IPS DF 6.9 (cell line): ENCODE measurements at regions not wholly inside any gene's neighbourhood (a gene's known extent, or its start where the extent isn't known, plus 50 kb on each side); places are given as distances from the start of the nearest gene placed in this dataset.

Experiments
- DNase-seq: peaks from one replicate; pipeline ENCODE4 v3.0.0-alpha.2; 2013; ENCODE audit warnings: low read depth, low spot score
- H3K27ac ChIP-seq: one replicate; pipeline ENCODE4 v1.5.1; 2013; ENCODE audit warnings: low read length, control low read depth
- H3K27me3 ChIP-seq: 2 replicates; pipeline ENCODE4 v1.6.1; 2013; ENCODE audit warnings: mild to moderate bottlenecking, low read length; ENCODE audit not compliant: control insufficient read depth, insufficient read depth
- H3K36me3 ChIP-seq: 2 replicates; pipeline ENCODE4 v1.6.1; 2013; ENCODE audit warnings: low read length; ENCODE audit not compliant: control insufficient read depth, insufficient read depth
- H3K4me1 ChIP-seq: 2 replicates; pipeline ENCODE4 v1.6.1; 2013; ENCODE audit warnings: low read length; ENCODE audit not compliant: control insufficient read depth, insufficient read depth
- H3K4me3 ChIP-seq: 2 replicates; pipeline ENCODE4 v1.5.1; 2013; ENCODE audit warnings: mild to moderate bottlenecking, low read length
- H3K9me3 ChIP-seq: 2 replicates; pipeline ENCODE4 v1.6.1; 2013; ENCODE audit warnings: low read length, inconsistent platforms; ENCODE audit not compliant: control insufficient read depth, insufficient read depth
- whole genome bisulfite sequencing: extraction: QIAGEN DNeasy Blood & Tissue Kit; methylation state at CpG from one replicate; pipeline ENCODE4 v1.1.7; 2013; ENCODE audit warnings: mixed read lengths, missing lambda C conversion rate; ENCODE audit not compliant: insufficient read length, insufficient coverage; 5-methylcytosine and 5-hydroxymethylcytosine counted together

DNA sequence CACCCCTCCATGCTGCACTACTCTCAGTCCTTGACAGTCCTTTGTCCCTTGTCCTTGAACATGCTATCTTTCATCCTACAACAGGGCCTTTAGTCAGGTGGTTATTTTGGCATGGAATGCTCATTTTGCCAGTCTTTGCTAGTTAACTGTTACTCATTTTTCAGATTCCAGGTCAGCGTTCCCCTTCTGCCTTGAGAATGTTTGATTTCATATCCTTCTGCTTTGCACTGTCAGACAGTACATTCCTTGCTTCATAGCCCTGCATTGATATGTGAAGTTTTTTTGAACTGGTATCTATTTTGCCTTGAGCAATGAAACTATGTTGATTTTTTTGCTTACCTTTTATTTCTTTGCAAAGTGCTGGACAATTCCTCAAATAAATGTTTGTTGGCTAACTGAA lies 638.2 kb upstream of the SEMA6A start:
- no peaks in the 10 kb centered on the region for H3K27me3 ChIP-seq
- H3K27ac ChIP-seq: no peak overlapping the region
- H3K36me3 ChIP-seq: no peaks in the 10 kb centered on the region
- H3K9me3 ChIP-seq: no peaks in the 10 kb centered on the region
- no peak overlapping the region for H3K4me3 ChIP-seq
- WGBS: no CpG with 5 or more reads among the region's 1 CpG
- DNase-seq: no peak
- H3K4me1 ChIP-seq: no peaks in the 10 kb centered on the region

DNA sequence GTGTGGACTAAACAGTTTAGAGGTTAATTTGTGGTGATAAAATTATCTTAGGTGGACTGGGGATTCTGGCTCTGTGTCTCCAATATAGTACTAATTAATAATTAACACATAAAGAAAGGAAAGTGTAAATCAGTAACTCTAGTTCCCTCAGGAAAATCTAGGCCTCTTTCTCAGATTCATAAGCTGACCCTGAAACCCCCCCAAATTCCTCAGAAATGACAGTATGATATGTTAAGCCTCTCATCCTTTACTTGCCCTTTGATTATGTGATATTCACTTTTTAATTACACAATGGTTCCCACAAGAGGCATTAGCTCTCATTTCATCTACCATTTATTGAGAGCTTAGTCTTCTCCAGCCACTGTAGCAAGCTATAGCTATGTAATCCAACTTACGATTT lies 636.2 kb upstream of the SEMA6A start:
- no CpG with 5 or more reads among the region's 1 CpG for WGBS
- Histone ChIP-seq H3K4me1 (peaks cover 1% of the 10 kb centered on the region; the same call in 1 of the 2 replicates), H3K36me3 (no peaks in the 10 kb centered on the region), H3K4me3 (no peak overlapping the region), H3K9me3 (no peaks in the 10 kb centered on the region), H3K27me3 (no peaks in the 10 kb centered on the region), H3K27ac (no peak overlapping the region)
- DNase-seq: no peak

DNA sequence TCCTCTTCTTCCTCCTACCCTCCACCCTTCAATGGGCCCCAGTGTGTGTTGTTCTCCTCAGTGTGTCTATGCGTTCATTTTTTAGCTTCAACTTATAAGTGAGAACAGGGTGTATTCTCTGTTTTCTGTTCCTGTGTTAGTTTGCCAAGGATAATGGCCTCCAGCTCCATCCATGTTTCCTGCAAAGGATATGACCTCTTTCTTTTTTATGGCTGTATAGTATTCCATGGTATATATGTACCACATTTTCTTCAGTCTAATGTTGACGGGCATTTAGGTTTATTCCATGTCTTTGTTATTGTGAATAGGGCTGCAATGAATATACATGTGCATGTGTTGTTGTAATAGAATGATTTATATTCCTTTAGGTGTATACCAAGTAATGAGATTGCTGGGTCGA lies 634.9 kb upstream of the SEMA6A start:
- Histone ChIP-seq H3K27ac (no peak overlapping the region), H3K36me3 (no peaks in the 10 kb centered on the region), H3K9me3 (no peaks in the 10 kb centered on the region), H3K4me1 (peaks cover 1% of the 10 kb centered on the region; the same call in 1 of the 2 replicates), H3K27me3 (no peaks in the 10 kb centered on the region), H3K4me3 (no peak overlapping the region)
- DNase-seq: no peak
- WGBS: no CpG with 5 or more reads among the region's 3 CpGs

DNA sequence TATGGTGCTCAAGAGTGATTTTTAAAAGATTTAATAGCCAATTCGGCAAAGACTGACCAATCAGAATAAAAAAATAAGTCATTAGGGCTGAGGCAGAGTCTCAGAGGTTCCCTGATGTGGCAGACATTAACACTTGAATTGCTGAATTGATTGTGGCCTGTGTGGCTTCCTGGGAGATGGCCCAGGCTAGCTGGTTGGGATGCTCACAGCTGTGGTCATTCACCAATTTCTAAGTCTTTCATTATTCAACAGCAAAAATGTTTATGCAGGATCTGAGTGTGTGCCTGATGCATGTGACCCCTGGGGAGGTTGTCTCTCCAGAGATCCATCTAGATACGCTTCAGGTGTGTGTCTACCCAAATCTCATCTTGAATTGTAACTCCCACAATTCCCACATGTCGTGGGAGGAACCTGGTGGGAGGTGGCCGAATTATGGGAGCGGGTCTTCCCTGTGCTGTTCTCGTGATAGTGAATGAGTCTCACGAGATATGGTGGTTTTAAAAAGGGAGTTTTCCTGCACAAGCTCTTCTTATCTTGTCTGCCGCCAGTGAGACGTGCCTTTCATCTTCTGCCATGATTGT lies 632.6 kb upstream of the SEMA6A start:
- WGBS: no CpG with 5 or more reads among the region's 9 CpGs
- Histone ChIP-seq H3K27me3 (no peaks in the 10 kb centered on the region), H3K4me3 (no peak overlapping the region), H3K36me3 (no peaks in the 10 kb centered on the region), H3K4me1 (peaks cover 1% of the 10 kb centered on the region; the same call in 1 of the 2 replicates), H3K27ac (no peak overlapping the region), H3K9me3 (no peaks in the 10 kb centered on the region)
- peak; percentile 13 for DNase-seq

DNA sequence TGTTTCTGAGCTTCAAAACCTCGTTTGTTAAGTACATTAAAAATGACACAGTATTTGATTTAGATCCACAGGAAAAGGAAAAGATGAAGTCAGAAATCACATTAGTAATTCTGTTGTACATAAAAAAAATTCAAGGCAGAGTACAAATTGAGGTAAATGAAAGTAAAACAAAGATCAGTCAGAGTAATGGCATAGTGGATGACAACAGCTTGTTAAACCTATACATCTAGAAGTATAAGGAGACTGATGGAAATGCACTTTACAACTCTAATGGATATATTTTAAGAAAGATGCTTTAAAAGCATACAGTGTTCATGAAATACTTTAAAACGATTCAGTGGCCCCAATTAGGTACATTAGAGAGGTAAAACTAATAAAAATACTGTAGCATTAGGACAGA lies 631.3 kb upstream of the SEMA6A start:
- H3K36me3 ChIP-seq: no peaks in the 10 kb centered on the region
- no peaks in the 10 kb centered on the region for H3K27me3 ChIP-seq
- H3K9me3 ChIP-seq: no peaks in the 10 kb centered on the region
- H3K4me1 ChIP-seq: peaks cover 1% of the 10 kb centered on the region; the same call in 1 of the 2 replicates
- H3K4me3 ChIP-seq: no peak overlapping the region
- no CpG with 5 or more reads among the region's 2 CpGs for WGBS
- no peak for DNase-seq
- H3K27ac ChIP-seq: no peak overlapping the region

DNA sequence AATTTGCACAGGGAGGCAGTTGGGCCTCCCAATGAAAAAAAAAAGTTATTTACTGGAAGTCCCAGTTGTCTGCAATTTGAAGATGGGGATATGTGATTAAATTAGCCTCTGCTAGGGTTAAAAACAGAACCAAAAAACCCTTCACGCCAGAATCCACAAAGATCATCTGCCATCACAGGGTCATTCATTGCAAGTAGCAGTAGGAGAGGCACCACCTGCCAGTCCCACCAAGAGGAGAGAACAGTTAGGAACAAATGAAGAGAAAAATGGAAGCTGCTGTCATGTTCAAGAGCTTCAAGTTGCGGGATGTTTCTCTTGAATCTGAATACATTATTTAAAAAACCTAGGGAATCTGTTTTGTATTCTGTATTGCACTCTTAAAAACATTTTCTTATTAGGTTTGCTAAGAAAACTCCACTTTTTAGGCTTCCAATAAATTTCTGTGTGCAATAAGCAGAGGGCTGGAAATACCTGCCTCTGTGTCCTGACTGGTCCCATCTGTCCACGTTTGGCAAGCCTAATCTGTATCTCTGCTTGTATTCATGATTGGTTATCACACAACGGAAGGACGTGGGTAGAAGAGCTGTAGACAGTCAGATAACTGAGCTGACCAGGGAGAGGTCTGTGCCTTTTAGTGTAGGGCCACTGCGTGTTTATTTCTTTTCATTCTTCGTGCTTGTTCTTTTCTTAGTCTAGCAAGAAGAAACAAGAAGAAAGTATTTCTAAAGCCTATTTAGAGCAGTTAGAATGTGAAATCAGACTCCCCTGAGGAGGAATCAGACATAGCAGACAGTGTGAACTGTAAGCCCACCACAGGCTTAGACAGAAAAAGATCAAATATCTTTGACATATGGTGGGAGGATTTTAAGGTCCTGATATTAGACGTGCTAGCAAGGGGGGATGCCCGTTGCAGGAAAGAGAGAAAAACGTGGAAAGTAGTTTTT lies 630.6 kb upstream of the SEMA6A start:
- DNase-seq: no peak
- no peak overlapping the region for H3K27ac ChIP-seq
- no peaks in the 10 kb centered on the region for H3K27me3 ChIP-seq
- no peaks in the 10 kb centered on the region for H3K36me3 ChIP-seq
- H3K4me1 ChIP-seq: peaks cover 1% of the 10 kb centered on the region; the same call in 1 of the 2 replicates
- WGBS: no CpG with 5 or more reads among the region's 10 CpGs
- no peak overlapping the region for H3K4me3 ChIP-seq
- no peaks in the 10 kb centered on the region for H3K9me3 ChIP-seq

DNA sequence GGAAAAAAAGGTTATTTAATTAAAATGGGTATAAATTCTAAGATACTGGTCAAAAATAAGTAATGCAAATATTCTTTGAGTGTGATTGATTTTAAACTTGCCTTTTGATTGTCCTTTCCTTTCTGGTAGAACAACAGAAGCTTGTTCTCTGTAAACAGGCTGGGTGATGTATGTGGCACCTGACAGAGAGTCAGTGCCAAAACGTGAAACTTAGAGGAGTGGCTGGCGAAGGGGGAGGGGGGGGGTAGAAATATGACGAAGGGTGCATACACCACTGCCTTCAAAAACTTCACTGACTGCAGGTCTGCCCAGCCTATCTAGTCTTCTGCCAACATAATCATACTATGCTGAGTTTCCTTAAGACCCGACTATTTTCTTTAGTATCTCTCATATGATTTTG lies 629.8 kb upstream of the SEMA6A start:
- peaks cover 1% of the 10 kb centered on the region; the same call in 1 of the 2 replicates for H3K4me1 ChIP-seq

DNA sequence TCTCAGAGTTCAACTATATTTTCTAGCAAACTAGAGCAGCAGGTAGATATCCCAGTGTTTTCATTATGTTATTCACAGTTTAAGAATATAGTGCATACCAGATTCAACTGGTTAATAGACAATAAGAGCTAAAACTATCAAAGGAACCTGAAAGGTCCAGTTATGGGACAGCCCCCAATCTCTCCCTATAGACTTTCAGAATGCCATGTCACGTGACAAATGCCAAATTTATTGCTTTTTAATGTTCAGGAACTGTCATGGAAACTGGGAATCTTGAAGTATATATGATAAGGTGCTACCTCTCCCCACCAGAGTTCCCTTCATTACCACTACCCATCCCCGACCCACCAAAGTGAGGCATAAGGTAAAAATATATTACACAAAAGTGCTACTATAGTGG lies 629.0 kb upstream of the SEMA6A start:
- WGBS: no CpG with 5 or more reads among the region's 2 CpGs

More for the DNA sequence above, 629.8 kb upstream of the SEMA6A start:
- no peak for DNase-seq
- H3K36me3 ChIP-seq: no peaks in the 10 kb centered on the region
- H3K27me3 ChIP-seq: no peaks in the 10 kb centered on the region
- H3K27ac ChIP-seq: no peak overlapping the region
- no peaks in the 10 kb centered on the region for H3K9me3 ChIP-seq
- H3K4me3 ChIP-seq: no peak overlapping the region
- WGBS: no CpG with 5 or more reads among the region's 4 CpGs

DNA sequence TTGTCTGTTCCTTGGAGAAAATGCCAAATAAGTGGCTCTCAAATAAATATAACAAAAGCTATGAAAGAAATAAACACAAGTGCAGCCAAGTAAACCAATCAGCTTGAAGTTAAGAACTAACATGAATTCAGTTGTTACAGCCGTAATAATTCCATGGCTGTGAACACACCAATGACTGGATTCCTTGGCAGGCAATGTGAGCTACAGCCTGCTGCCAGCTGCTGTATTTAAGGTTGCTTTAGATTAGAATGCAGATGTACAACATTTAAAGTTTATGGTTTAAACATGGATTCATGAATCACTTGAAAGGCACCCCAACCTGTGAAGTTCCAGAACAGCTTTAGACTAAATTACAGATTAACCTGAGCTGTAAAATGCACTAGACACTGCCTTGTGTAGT lies 626.4 kb upstream of the SEMA6A start:
- DNase-seq: no peak
- Histone ChIP-seq H3K4me3 (no peak overlapping the region), H3K27me3 (no peaks in the 10 kb centered on the region), H3K27ac (no peak overlapping the region), H3K4me1 (no peaks in the 10 kb centered on the region), H3K36me3 (no peaks in the 10 kb centered on the region), H3K9me3 (no peaks in the 10 kb centered on the region)
- WGBS: no CpG with 5 or more reads among the region's 1 CpG

More for the DNA sequence above, 629.0 kb upstream of the SEMA6A start:
- Histone ChIP-seq H3K4me3 (no peak overlapping the region), H3K4me1 (peaks cover 1% of the 10 kb centered on the region; the same call in 1 of the 2 replicates), H3K36me3 (no peaks in the 10 kb centered on the region), H3K27me3 (no peaks in the 10 kb centered on the region), H3K9me3 (no peaks in the 10 kb centered on the region), H3K27ac (no peak overlapping the region)
- DNase-seq: no peak

DNA sequence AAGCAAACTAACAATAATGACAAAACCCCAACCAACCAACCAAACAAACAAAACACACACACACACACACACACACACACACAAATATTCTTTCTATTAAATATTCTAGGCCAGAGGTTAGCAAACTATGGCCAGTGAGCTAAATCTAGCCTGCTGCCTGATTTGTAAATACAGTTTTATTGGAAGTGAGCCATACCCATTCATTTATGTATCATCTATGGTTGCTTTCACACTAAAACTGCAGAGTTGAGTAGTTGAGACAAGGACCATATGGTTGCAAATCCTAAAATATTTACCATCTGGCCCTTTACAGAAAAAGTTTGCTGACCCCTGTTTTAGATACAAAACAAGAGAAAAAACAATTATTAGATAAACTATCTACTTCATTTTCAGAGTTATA lies 620.5 kb upstream of the SEMA6A start:
- Histone ChIP-seq H3K36me3 (no peaks in the 10 kb centered on the region), H3K4me1 (no peaks in the 10 kb centered on the region)
- DNase-seq: no peak

More for the DNA sequence above, 620.5 kb upstream of the SEMA6A start:
- Histone ChIP-seq H3K4me3 (no peak overlapping the region), H3K9me3 (no peaks in the 10 kb centered on the region), H3K27me3 (no peaks in the 10 kb centered on the region), H3K27ac (no peak overlapping the region)
